ENCODE measurements at regions not wholly inside any gene's neighbourhood (a gene's known extent, or its start where the extent isn't known, plus 50 kb on each side); places are given as distances from the start of the nearest gene placed in this dataset.

DNA sequence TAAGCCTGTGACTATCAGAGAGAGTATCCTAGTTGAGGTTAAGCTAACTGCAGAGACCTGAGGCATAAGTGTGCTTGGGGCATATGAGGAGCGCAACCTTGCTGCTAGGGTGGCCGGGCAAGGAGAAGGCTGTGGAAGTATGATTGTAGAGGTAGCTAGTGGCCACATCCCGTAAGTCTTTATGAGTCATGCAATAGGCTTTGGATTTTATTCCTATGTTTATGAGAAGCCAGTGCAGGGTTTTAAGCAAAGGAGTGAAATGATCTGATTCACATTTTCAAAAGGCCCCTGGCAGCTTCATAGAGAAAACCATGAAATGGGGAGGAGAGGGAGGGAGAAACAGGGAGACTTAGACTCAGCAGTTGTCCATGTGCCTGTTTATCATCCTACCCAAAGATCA, 92.1 kb upstream of the WDFY3 start:
- TF ChIP-seq EZH2 (IDR thresholded peaks at IDR 0.05; ENCODE audit: insufficient read depth, poor library complexity, severe bottlenecking) (no peak), EZH2phosphoT487 (IDR thresholded peaks at IDR 0.05; ENCODE audit: insufficient read depth, low read depth) (no peak)
